ENCODE measurements at regions not wholly inside any gene's neighbourhood (a gene's known extent, or its start where the extent isn't known, plus 50 kb on each side); places are given as distances from the start of the nearest gene placed in this dataset.

GRCh38 chr2:52395912-52396311, 1364.0 kb upstream of the NRXN1 start:
- TF ChIP-seq CTCF (conservative IDR thresholded peaks at IDR 0.05; ENCODE audit: low read depth in 2 of 2) (no peak), POLR2AphosphoS5 (IDR thresholded peaks at IDR 0.05; ENCODE audit: low read depth) (no peak), CREB1 (CRISPR knock-in tag; IDR thresholded peaks at IDR 0.05; ENCODE audit: low read depth) (no peak), ZNF114 (CRISPR knock-in tag; IDR thresholded peaks at IDR 0.05) (no peak), EZH2 (IDR thresholded peaks at IDR 0.05; ENCODE audit: low read depth, unreplicated experiment) (no peak)
- TF ChIP-seq, protein P1, sequence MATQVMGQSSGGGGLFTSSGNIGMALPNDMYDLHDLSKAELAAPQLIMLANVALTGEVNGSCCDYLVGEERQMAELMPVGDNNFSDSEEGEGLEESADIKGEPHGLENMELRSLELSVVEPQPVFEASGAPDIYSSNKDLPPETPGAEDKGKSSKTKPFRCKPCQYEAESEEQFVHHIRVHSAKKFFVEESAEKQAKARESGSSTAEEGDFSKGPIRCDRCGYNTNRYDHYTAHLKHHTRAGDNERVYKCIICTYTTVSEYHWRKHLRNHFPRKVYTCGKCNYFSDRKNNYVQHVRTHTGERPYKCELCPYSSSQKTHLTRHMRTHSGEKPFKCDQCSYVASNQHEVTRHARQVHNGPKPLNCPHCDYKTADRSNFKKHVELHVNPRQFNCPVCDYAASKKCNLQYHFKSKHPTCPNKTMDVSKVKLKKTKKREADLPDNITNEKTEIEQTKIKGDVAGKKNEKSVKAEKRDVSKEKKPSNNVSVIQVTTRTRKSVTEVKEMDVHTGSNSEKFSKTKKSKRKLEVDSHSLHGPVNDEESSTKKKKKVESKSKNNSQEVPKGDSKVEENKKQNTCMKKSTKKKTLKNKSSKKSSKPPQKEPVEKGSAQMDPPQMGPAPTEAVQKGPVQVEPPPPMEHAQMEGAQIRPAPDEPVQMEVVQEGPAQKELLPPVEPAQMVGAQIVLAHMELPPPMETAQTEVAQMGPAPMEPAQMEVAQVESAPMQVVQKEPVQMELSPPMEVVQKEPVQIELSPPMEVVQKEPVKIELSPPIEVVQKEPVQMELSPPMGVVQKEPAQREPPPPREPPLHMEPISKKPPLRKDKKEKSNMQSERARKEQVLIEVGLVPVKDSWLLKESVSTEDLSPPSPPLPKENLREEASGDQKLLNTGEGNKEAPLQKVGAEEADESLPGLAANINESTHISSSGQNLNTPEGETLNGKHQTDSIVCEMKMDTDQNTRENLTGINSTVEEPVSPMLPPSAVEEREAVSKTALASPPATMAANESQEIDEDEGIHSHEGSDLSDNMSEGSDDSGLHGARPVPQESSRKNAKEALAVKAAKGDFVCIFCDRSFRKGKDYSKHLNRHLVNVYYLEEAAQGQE (IDR thresholded peaks at IDR 0.05; ENCODE audit: unreplicated experiment) = no peak
- TF ChIP-seq, protein P2, sequence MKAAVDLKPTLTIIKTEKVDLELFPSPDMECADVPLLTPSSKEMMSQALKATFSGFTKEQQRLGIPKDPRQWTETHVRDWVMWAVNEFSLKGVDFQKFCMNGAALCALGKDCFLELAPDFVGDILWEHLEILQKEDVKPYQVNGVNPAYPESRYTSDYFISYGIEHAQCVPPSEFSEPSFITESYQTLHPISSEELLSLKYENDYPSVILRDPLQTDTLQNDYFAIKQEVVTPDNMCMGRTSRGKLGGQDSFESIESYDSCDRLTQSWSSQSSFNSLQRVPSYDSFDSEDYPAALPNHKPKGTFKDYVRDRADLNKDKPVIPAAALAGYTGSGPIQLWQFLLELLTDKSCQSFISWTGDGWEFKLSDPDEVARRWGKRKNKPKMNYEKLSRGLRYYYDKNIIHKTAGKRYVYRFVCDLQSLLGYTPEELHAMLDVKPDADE (IDR thresholded peaks at IDR 0.05) = no peak

Data from GM23338 (cell line).